ELR (cell line): ENCODE measurements at regions not wholly inside any gene's neighbourhood (a gene's known extent, or its start where the extent isn't known, plus 50 kb on each side); places are given as distances from the start of the nearest gene placed in this dataset.
"Not testable (repeated sequence)": the region's sequence is repeated elsewhere in the genome, so short reads cannot be mapped to it uniquely, and the experiment has no call there.

Experiments
- DNase-seq: peaks from one replicate; pipeline ENCODE4 v3.0.0-alpha.2; 2015; ENCODE audit warnings: low read depth

GRCh38 chr2:2742726-2743125 lies 411.7 kb upstream of the MYT1L start:
- no peak for DNase-seq

- no peak for DNase-seq
These were observed 409.2 kb upstream of the MYT1L start for GRCh38 chr2:2740238-2740775.

- DNase-seq = no peak
These were observed 408.2 kb upstream of the MYT1L start for GRCh38 chr2:2739231-2739795.

GRCh38 chr2:2738684-2739083 lies 407.6 kb upstream of the MYT1L start:
- DNase-seq = no peak

- no peak for DNase-seq
These were observed 407.2 kb upstream of the MYT1L start for GRCh38 chr2:2738276-2738675.

- DNase-seq = no peak
These were observed 404.0 kb upstream of the MYT1L start for GRCh38 chr2:2735041-2735440.

GRCh38 chr2:2734308-2734707 lies 403.2 kb upstream of the MYT1L start:
- no peak for DNase-seq

GRCh38 chr2:2733818-2734217 lies 402.7 kb upstream of the MYT1L start:
- no peak for DNase-seq

GRCh38 chr2:2732331-2733119 lies 401.4 kb upstream of the MYT1L start:
- DNase-seq = no peak

- no peak for DNase-seq
These were observed 400.8 kb upstream of the MYT1L start for GRCh38 chr2:2731816-2732284.

- DNase-seq = no peak
These were observed 400.2 kb upstream of the MYT1L start for GRCh38 chr2:2731101-2731815.

GRCh38 chr2:2730301-2730833 lies 399.3 kb upstream of the MYT1L start:
- DNase-seq = no peak

- DNase-seq = no peak
These were observed 398.2 kb upstream of the MYT1L start for GRCh38 chr2:2729246-2729645.

- DNase-seq = no peak
These were observed 397.6 kb upstream of the MYT1L start for GRCh38 chr2:2728635-2729034.

GRCh38 chr2:2727876-2728511 lies 396.9 kb upstream of the MYT1L start:
- DNase-seq = no peak

- DNase-seq = no peak
These were observed 395.1 kb upstream of the MYT1L start for GRCh38 chr2:2726163-2726562.

GRCh38 chr2:2723064-2723463 lies 392.0 kb upstream of the MYT1L start:
- no peak for DNase-seq

GRCh38 chr2:2721296-2721835 lies 390.3 kb upstream of the MYT1L start:
- DNase-seq = no peak

GRCh38 chr2:2720806-2721205 lies 389.7 kb upstream of the MYT1L start:
- not testable (repeated sequence) for DNase-seq

GRCh38 chr2:2720351-2720750 lies 389.3 kb upstream of the MYT1L start:
- no peak for DNase-seq

GRCh38 chr2:2719781-2720180 lies 388.7 kb upstream of the MYT1L start:
- no peak for DNase-seq

- DNase-seq = no peak
These were observed 387.9 kb upstream of the MYT1L start for GRCh38 chr2:2719015-2719414.
